BLaER1 (cell line): ENCODE measurements at regions not wholly inside any gene's neighbourhood (a gene's known extent, or its start where the extent isn't known, plus 50 kb on each side); places are given as distances from the start of the nearest gene placed in this dataset.

ENCODE experiments used
- H3K27ac ChIP-seq: shearing (Covaris generic); formaldehyde crosslinking; 2 replicates; pipeline ENCODE4 v1.8.1; 2022
- H3K27me3 ChIP-seq: shearing (Covaris generic); formaldehyde crosslinking; 2 replicates; pipeline ENCODE4 v1.8.1; 2022
- H3K36me3 ChIP-seq: shearing (Covaris generic); formaldehyde crosslinking; 2 replicates; pipeline ENCODE4 v1.8.1; 2022
- H3K4me1 ChIP-seq: shearing (Covaris generic); formaldehyde crosslinking; 2 replicates; pipeline ENCODE4 v1.8.1; 2022
- H3K4me2 ChIP-seq: shearing (Covaris generic); formaldehyde crosslinking; 2 replicates; pipeline ENCODE4 v1.8.1; 2022
- H3K4me3 ChIP-seq: shearing (Covaris generic); formaldehyde crosslinking; 2 replicates; pipeline ENCODE4 v1.8.1; 2022
- H3K9ac ChIP-seq: shearing (Covaris generic); formaldehyde crosslinking; 2 replicates; pipeline ENCODE4 v1.8.1; 2022
- H3K9me3 ChIP-seq: shearing (Covaris generic); formaldehyde crosslinking; 2 replicates; pipeline ENCODE4 v1.8.1; 2022
- H4K20me1 ChIP-seq: shearing (Covaris generic); formaldehyde crosslinking; 2 replicates; pipeline ENCODE4 v1.8.1; 2022
- Cebpa-rat ChIP-seq: shearing (Covaris generic); IDR thresholded peaks from 2 replicates; pipeline ENCODE4 v1.8.1; 2022

DNA sequence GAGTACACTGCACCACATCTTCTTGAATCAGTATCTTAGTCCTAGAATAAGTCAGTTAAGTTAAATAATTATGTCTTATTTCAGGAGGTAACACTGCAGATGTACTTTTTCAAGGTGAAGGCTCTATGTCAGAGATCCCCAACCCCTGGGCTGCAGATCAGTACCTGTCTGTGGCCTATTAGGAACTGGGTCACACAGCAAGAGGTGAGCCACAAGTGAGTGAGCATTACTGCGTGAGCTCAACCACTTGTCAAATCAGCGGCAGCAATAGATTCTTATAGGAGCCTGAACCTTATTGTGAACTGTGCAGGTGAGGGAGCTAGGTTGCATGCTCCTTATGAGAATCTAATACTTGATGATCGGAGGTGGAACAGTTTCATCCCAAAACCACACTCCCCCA, 851.9 kb upstream of the ALCAM start:
- peaks cover 7% of the 10 kb centered on the region; the same call in 1 of the 2 replicates for H3K36me3 ChIP-seq
- H3K4me3 ChIP-seq, result no peak overlapping the region
- no peaks in the 10 kb centered on the region for H4K20me1 ChIP-seq
- H3K27me3 ChIP-seq, result no peaks in the 10 kb centered on the region
- no peak overlapping the region for H3K27ac ChIP-seq
- no peak for TF ChIP-seq Cebpa-rat
- peaks cover 19% of the 10 kb centered on the region for H3K9me3 ChIP-seq
- peaks cover 4% of the 10 kb centered on the region for H3K4me1 ChIP-seq
- H3K9ac ChIP-seq, result no peak overlapping the region
- H3K4me2 ChIP-seq, result no peak overlapping the region

DNA sequence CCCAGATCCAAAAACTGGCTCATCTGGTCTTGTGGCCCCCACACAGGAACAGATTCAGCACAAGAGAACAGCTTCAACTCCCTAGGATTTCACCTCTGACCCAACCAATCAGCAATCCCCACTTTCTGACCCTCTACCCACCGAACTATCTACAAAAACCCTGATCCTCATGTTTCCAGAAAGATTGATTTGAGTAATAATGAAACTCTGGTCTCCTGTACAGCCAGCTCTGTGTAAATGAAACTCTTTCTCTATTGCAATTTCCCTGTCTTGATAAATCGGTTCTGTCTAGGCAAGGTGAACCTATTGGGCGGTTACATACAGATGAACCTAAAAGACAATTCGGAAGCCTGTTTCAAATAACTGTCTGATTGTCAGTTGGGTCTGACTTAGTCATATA, 847.6 kb upstream of the ALCAM start:
- Histone ChIP-seq H4K20me1 (no peaks in the 10 kb centered on the region), H3K9ac (no peak overlapping the region), H3K4me1 (peaks cover 46% of the 10 kb centered on the region), H3K9me3 (peaks cover 16% of the 10 kb centered on the region), H3K4me3 (no peak overlapping the region), H3K27ac (no peak overlapping the region), H3K27me3 (no peaks in the 10 kb centered on the region), H3K4me2 (no peak overlapping the region), H3K36me3 (no peaks in the 10 kb centered on the region)
- no peak for TF ChIP-seq Cebpa-rat

DNA sequence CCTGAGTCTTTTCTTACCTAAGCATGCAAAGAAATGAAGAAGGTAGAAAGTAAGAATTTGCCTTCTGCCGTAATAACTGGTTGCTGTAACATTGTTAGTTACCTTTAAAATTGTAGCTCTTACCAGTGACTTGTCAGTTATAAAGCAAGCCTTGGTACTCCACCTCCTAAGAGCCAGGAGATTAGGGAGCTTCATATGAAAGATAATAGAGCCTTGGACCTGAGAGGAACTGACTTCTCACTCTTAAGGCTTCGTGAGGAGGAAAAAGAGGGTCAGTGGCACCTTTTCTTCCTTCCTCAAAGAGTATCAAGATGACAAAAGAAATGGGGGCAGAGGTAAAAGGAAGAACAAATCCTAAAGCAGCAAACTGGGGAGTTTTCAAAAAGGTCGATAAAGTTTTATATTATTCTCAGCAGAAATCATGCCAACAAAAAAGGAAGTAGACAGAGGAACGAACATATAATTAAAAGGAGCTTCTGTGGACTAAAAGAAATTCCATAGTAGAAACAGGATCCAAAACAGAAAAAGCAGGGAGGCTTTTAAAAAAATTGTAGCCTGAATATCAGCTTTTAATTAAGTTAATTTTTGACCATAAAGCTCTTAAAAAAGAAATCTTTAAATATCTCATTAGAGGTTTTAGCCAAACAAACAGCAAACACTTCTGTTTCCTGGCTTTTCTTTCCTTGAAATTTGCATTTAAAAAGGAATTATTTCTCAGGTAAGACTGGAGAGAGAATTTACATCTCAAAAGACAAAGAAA, 847.1 kb upstream of the ALCAM start:
- TF ChIP-seq Cebpa-rat, result no peak
- H4K20me1 ChIP-seq, result no peaks in the 10 kb centered on the region
- no peak overlapping the region for H3K4me3 ChIP-seq
- H3K9me3 ChIP-seq, result peaks cover 10% of the 10 kb centered on the region
- no peaks in the 10 kb centered on the region for H3K27me3 ChIP-seq
- H3K36me3 ChIP-seq, result no peaks in the 10 kb centered on the region
- no peak overlapping the region for H3K27ac ChIP-seq
- H3K9ac ChIP-seq, result no peak overlapping the region
- H3K4me2 ChIP-seq, result peak overlapping the region; percentile 19; the same call in 1 of the 2 replicates
- peaks cover 46% of the 10 kb centered on the region for H3K4me1 ChIP-seq

DNA sequence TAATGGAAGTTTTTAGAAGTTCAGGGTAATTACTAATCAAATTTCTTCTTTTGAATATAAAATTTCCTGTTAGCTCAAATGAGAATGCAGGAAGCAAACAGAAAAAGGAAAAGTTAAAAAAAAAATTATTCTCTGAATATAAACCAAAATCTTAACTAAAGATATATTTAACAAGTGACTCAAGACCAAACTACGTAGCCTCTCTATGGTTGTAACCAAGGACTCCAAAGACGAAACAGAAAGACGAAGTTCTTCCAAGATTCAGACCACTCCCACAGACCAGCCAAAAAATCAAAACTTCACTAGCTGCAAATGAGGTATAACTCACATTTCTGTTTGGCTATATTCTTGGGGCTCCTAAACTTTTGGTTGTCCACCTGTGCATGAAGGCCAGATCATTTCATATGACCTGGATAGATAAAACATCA, 846.5 kb upstream of the ALCAM start:
- Histone ChIP-seq H4K20me1 (no peaks in the 10 kb centered on the region), H3K27me3 (no peaks in the 10 kb centered on the region), H3K27ac (no peak overlapping the region), H3K4me2 (no peak overlapping the region), H3K9ac (no peak overlapping the region), H3K4me3 (no peak overlapping the region), H3K9me3 (peaks cover 9% of the 10 kb centered on the region), H3K4me1 (peaks cover 48% of the 10 kb centered on the region), H3K36me3 (no peaks in the 10 kb centered on the region)
- no peak for TF ChIP-seq Cebpa-rat

DNA sequence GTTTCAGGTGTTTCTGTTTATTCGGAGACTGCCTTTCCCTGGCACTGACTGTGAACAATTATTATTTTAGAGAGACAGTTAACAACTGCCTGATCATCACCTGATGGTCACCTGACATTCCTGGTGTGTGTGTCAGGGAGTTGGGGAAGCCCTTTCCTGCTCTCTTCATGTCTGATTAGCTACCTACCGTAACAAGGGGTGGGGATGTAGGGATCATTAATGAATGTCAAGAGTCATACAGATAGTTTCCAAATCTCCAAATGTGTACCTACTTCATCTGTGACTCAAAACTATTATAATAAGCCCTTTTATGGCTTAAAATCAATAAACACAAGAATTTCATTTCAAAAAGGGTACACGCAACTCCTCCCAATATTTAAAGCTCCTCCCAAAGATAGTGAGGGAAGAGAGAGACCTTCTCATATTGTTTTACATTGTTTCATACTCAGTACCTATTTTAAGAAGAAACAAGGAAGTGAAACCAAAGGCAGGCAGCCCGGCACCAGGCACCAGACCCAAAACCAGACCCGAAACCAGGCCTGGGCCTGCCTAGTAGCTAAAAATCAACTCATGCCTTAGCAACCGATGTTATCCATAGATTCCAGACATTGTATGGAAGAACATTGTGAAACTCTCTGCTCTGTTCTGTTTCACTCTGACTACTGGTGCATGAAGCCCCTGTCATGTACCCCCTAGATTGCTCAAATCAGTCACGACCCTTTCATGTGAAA, 844.9 kb upstream of the ALCAM start:
- peak overlapping the region; percentile 77 for H3K4me2 ChIP-seq
- no peaks in the 10 kb centered on the region for H3K36me3 ChIP-seq
- H4K20me1 ChIP-seq, result no peaks in the 10 kb centered on the region
- H3K9ac ChIP-seq, result peak overlapping the region; percentile 59
- peak overlapping the region; percentile 80 for H3K27ac ChIP-seq
- H3K27me3 ChIP-seq, result no peaks in the 10 kb centered on the region
- no peak for TF ChIP-seq Cebpa-rat
- peaks cover 9% of the 10 kb centered on the region for H3K9me3 ChIP-seq
- H3K4me1 ChIP-seq, result peaks cover 63% of the 10 kb centered on the region
- 0 out of 2 replicates have a peak overlapping the region, but pooled peaks have one; percentile 3 for H3K4me3 ChIP-seq

DNA sequence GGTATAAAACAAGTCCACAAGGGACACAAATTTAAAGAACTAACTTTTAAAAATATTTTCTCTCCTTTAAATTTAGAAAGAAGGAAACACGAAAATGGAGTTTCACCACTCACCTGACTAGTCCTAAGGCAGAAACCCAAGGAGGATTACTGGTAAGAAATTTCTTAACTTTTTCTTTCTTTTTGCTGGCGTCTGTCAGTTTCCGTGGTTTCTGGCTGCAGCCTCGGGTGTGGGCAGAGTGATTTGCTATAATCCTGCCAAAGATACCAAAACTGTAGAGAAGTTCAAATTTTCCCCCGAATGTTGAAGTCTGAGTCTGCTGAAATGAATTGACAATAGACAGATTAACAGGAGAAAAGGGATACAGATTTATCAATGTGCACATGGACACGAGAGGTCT, 843.6 kb upstream of the ALCAM start:
- no peak for TF ChIP-seq Cebpa-rat
- no peak overlapping the region for H3K4me3 ChIP-seq
- H4K20me1 ChIP-seq, result no peaks in the 10 kb centered on the region
- peaks cover 74% of the 10 kb centered on the region for H3K4me1 ChIP-seq
- H3K27me3 ChIP-seq, result no peaks in the 10 kb centered on the region
- H3K4me2 ChIP-seq, result peak overlapping the region; percentile 77
- peak overlapping the region; percentile 42; the same call in 1 of the 2 replicates for H3K9ac ChIP-seq
- H3K36me3 ChIP-seq, result no peaks in the 10 kb centered on the region
- H3K9me3 ChIP-seq, result peaks cover 9% of the 10 kb centered on the region
- peak overlapping the region; percentile 80 for H3K27ac ChIP-seq

DNA sequence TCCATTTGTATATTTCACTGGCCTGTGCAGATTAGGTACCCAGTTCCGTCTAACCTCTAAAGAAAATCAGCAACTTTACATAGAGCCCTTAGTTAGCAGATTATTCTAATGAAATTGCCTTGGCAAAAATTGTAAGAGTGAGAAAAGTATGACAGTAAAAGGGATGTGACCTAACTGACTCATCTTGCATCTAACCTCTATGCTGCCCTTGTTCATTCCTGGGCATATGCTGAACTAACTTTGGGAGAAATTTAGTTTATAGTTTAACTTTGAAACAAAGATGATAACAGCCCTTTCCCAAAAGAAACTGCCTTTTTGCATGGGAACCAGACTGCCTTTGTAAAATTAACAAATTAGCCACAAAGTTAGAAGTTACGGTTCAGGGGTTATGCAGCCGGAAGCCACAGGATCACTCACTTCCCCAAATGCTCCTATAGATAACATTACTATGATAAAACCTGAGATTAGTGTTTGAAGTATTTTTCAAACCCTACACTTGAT, 839.8 kb upstream of the ALCAM start:
- Histone ChIP-seq H3K4me2 (peak overlapping the region; percentile 80), H4K20me1 (no peaks in the 10 kb centered on the region), H3K9me3 (peaks cover 28% of the 10 kb centered on the region), H3K4me1 (peaks cover 48% of the 10 kb centered on the region), H3K27ac (peak overlapping the region; percentile 45), H3K36me3 (0 out of 2 replicates have a peak, but pooled peaks cover 5% of the 10 kb centered on the region), H3K4me3 (peak overlapping the region; percentile 1; the same call in 1 of the 2 replicates), H3K9ac (peak overlapping the region; percentile 2; the same call in 1 of the 2 replicates), H3K27me3 (no peaks in the 10 kb centered on the region)
- TF ChIP-seq Cebpa-rat, result no peak

DNA sequence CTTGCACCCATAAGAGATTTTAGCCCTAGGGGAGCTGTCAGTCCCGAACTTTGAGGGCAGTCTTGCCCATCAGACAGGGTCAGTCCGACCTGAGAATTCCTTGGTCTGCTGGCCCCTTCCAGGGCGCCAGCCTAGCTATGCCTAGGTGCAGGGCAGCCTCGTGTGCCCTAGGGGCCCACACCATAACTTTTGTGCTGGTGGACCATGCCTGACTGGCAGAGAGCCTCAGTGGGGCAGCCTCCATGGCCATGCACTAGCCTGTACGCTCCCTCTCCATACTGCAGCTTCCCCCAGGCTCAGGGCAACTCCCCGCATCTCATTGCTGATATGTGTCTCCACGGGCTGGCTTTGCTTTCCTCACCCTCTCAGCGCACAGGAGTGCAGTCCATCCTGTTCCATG, 835.8 kb upstream of the ALCAM start:
- Histone ChIP-seq H3K4me3 (no peak overlapping the region), H4K20me1 (no peaks in the 10 kb centered on the region), H3K27ac (0 out of 2 replicates have a peak overlapping the region, but pooled peaks have one; percentile 9), H3K9me3 (peaks cover 55% of the 10 kb centered on the region), H3K4me2 (no peak overlapping the region), H3K9ac (no peak overlapping the region), H3K4me1 (peaks cover 20% of the 10 kb centered on the region), H3K36me3 (0 out of 2 replicates have a peak, but pooled peaks cover 5% of the 10 kb centered on the region), H3K27me3 (no peaks in the 10 kb centered on the region)
- TF ChIP-seq Cebpa-rat, result no peak

DNA sequence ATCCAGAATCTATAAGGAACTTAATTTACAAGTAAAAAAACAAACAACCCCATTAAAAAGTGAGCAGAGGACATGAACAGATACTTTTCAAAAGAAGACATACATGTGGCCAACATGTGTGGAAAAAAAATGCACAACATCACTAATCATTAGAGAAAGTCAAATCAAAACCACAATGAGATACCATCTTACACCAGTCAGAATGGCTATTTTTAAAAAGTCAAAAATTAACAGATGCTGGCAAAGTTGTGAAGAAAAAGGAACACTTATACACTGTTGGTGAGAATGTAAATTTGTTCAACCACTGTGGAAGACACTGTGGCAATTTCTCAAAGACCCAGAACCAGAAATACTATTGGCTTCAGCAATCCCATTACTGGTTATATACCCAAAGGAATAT, 830.0 kb upstream of the ALCAM start:
- Histone ChIP-seq H3K36me3 (no peaks in the 10 kb centered on the region), H3K9me3 (peaks cover 30% of the 10 kb centered on the region), H3K27me3 (no peaks in the 10 kb centered on the region), H3K27ac (no peak overlapping the region), H3K4me3 (no peak overlapping the region), H3K4me1 (peaks cover 9% of the 10 kb centered on the region), H4K20me1 (no peaks in the 10 kb centered on the region), H3K9ac (no peak overlapping the region), H3K4me2 (no peak overlapping the region)
- no peak for TF ChIP-seq Cebpa-rat

DNA sequence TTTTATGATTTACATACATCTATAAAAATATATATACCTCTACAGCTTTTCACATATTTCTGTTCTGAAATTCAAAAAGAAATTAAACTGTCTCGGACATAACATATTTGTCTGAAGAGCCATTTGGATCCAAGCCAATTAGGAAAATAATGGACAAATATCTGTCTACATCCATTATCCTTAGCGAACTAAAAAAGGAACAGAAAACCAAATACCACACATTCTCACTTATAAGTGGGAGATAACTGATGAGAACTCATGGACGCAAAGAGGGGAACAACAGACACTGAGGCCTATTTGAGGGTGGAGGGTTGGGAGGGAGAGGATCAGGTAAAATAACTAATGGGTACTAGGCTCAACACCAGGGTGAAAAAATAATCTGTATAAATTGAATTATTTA, 829.4 kb upstream of the ALCAM start:
- H3K4me2 ChIP-seq, result no peak overlapping the region
- no peaks in the 10 kb centered on the region for H4K20me1 ChIP-seq
- no peaks in the 10 kb centered on the region for H3K36me3 ChIP-seq
- no peak overlapping the region for H3K27ac ChIP-seq
- no peak for TF ChIP-seq Cebpa-rat
- H3K9me3 ChIP-seq, result peaks cover 24% of the 10 kb centered on the region
- H3K9ac ChIP-seq, result no peak overlapping the region
- no peaks in the 10 kb centered on the region for H3K27me3 ChIP-seq
- H3K4me1 ChIP-seq, result peaks cover 9% of the 10 kb centered on the region
- H3K4me3 ChIP-seq, result no peak overlapping the region
